ENCODE measurements at regions not wholly inside any gene's neighbourhood (a gene's known extent, or its start where the extent isn't known, plus 50 kb on each side); places are given as distances from the start of the nearest gene placed in this dataset.

DNA sequence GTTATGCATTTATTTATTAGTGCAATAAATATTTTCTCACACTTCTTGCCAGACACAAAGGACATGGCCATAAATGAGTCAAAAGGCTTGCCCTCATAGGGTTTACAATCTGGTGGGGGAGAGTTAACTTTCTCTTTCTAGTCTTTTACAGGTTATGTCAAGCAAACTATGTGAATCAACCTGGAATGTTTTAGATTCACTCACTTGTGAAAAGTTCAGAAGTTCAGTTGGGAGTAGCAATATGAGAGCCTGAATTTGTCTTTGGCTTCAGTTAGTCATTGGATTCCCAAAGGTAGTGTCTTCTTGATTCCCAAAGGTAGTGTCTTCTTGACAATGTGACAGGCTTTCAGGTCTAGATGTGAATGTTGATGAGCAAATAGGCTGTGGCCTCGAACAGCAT, 264.8 kb downstream of the SOX2 start:
- no peak overlapping the region for H3K4me3 ChIP-seq (ENCODE audit: low read depth, low read length)
- DNase-seq (ENCODE audit: low read depth), result no peak
- TF ChIP-seq, protein P1, sequence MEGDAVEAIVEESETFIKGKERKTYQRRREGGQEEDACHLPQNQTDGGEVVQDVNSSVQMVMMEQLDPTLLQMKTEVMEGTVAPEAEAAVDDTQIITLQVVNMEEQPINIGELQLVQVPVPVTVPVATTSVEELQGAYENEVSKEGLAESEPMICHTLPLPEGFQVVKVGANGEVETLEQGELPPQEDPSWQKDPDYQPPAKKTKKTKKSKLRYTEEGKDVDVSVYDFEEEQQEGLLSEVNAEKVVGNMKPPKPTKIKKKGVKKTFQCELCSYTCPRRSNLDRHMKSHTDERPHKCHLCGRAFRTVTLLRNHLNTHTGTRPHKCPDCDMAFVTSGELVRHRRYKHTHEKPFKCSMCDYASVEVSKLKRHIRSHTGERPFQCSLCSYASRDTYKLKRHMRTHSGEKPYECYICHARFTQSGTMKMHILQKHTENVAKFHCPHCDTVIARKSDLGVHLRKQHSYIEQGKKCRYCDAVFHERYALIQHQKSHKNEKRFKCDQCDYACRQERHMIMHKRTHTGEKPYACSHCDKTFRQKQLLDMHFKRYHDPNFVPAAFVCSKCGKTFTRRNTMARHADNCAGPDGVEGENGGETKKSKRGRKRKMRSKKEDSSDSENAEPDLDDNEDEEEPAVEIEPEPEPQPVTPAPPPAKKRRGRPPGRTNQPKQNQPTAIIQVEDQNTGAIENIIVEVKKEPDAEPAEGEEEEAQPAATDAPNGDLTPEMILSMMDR (IDR thresholded peaks at IDR 0.05; ENCODE audit: control insufficient read depth, extremely low read depth, insufficient read depth), result no peak

DNA sequence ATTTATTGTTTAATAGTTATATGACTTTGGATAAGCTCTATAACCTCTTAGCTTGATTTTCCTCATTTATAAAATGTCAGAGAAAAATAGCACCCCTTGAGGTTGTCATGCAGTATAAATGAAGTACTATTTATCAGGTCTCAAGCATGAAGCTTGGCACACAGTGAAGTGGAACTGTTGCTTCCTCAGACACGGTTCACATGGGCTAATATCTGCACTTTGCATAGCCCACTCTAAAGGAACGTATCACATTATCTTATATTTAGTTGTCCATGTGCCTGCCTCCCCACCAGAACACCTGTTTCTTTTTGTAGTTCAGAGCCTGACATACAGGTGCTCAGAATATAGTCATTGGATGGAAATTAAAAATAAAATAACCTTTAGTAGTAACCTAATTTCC, 273.7 kb downstream of the SOX2 start:
- TF ChIP-seq, protein P1 (IDR thresholded peaks at IDR 0.05; ENCODE audit: control insufficient read depth, extremely low read depth, insufficient read depth), result no peak
- DNase-seq (ENCODE audit: low read depth), result no peak
- H3K4me3 ChIP-seq (ENCODE audit: low read depth, low read length), result no peak overlapping the region

DNA sequence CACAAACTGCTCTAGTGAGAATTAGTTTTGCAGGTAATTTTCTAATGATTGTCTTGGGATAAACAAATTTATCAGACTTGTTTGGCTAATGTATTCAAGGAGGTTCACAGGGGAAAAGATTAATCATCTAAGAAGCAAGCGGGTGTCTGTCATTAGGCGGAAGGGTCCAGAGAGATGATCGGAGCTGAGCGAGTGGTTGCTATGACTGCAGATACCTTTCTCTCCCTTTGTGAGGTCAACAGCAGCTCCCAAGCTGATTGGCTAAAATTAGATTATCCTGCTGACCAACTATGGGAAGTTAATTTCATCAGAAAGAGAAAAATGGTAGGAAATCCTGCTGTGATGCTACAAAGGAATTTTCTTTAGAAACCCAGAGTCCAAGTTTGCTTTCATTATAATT, 276.0 kb downstream of the SOX2 start:
- H3K4me3 ChIP-seq (ENCODE audit: low read depth, low read length), result no peak overlapping the region
- TF ChIP-seq, protein P1 (IDR thresholded peaks at IDR 0.05; ENCODE audit: control insufficient read depth, extremely low read depth, insufficient read depth), result no peak
- no peak for DNase-seq (ENCODE audit: low read depth)

DNA sequence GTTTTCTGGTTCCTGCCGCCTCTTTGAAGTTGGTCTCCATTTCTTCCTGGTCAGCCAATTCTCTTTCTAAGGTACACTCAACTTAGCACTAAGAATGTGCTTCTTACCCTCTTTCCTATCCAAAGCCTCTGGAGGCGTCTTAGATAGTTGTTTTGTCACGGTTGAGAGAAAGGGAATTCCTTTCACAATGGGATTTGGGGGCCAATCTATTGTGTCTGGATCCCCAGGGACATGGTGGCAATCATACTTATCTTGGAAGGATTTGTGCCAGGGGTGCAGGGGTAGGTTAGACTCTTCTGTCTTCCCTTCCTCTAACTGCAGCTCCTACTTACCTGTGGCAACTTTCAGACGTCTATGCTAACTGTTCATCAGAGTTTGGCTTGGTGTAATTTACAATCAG, 287.1 kb downstream of the SOX2 start:
- no peak overlapping the region for H3K4me3 ChIP-seq (ENCODE audit: low read depth, low read length)
- TF ChIP-seq, protein P1 (IDR thresholded peaks at IDR 0.05; ENCODE audit: control insufficient read depth, extremely low read depth, insufficient read depth), result no peak
- no peak for DNase-seq (ENCODE audit: low read depth)

DNA sequence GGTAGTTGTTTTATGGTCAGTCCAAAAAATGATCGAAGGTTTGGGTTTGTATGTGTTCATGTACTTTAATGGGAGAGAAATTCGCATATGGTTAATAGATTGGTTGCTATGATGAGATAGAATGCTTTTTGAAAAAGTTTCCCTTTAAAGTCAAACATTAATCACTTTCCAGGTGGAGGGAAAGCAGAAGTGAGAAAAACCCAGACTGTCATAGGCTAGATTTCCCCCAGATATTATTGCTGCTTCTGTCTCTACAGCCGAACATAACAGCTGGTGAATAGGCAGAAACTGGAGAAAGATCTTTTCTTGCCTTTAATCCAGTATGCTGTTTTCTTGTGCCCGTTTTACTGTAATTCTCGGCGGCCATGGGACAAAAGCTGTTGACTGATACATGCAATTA, 287.6 kb downstream of the SOX2 start:
- no peak for DNase-seq (ENCODE audit: low read depth)
- TF ChIP-seq, protein P1 (IDR thresholded peaks at IDR 0.05; ENCODE audit: control insufficient read depth, extremely low read depth, insufficient read depth), result no peak

DNA sequence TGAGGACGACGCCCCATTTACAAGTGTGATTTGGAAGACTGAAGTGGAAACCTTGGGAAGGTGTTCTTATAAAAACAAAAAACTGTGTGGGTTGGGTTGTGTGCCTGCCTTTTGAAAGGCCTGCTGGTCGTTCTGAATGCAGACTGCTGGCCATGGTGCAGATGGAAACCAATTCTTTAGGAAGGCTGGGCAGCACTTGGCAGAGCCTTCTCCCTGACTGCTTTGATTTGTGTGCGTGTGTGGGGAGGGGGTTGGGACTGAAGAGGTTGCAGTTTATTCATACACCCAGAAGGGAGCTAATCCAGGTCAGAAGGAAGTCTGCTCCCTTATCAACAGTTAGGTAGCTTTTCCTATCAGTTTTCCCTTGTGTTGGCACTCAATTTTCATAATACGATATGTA, 288.7 kb downstream of the SOX2 start:
- DNase-seq (ENCODE audit: low read depth), result no peak
- H3K4me3 ChIP-seq (ENCODE audit: low read depth, low read length), result no peak overlapping the region
- TF ChIP-seq, protein P1 (IDR thresholded peaks at IDR 0.05; ENCODE audit: control insufficient read depth, extremely low read depth, insufficient read depth), result no peak

More for the DNA sequence above, 287.6 kb downstream of the SOX2 start:
- no peak overlapping the region for H3K4me3 ChIP-seq (ENCODE audit: low read depth, low read length)

DNA sequence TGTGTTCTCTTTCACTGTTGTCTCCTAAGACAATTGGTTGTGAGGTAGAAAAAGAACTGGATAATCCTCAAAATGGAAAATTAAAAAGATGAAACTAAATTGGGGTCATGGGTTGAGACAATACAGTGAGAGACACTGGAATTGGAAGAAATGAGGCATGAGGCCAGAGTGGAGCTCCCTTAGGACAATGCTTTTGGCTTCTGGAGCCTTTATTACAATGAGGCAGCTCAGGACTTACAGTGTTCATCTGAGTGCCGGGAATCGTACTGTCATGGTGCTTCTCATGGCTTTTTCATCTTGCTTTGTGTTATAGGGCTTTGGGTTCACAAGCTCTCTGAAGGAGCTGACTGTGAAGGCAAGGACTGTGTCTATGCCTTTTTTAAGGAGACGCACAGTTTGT, 293.5 kb downstream of the SOX2 start:
- TF ChIP-seq, protein P1 (IDR thresholded peaks at IDR 0.05; ENCODE audit: control insufficient read depth, extremely low read depth, insufficient read depth), result no peak
- no peak for DNase-seq (ENCODE audit: low read depth)
- H3K4me3 ChIP-seq (ENCODE audit: low read depth, low read length), result no peak overlapping the region

Measured in LNCaP clone FGC (cell line).